ENCODE measurements at regions not wholly inside any gene's neighbourhood (a gene's known extent, or its start where the extent isn't known, plus 50 kb on each side); places are given as distances from the start of the nearest gene placed in this dataset.

GRCh38 chr12:77679686-77680085 is 151.0 kb upstream of the NAV3 start:
- ATAC-seq (no peak), DNase-seq (ENCODE audit: low spot score in 2 of 2) (no peak)
- no peaks in the 10 kb centered on the region for H3K36me3 Mint-ChIP-seq
- no peak overlapping the region for H3K27ac Mint-ChIP-seq
- peaks cover 14 to 22% of the 10 kb centered on the region in 2 donors for H3K9me3 Mint-ChIP-seq

GRCh38 chr12:77678621-77679020 is 152.1 kb upstream of the NAV3 start:
- peaks cover 15 to 22% of the 10 kb centered on the region in 2 donors for H3K9me3 Mint-ChIP-seq
- H3K36me3 Mint-ChIP-seq: no peaks in the 10 kb centered on the region
- no peak for ATAC-seq
- no peak for DNase-seq (ENCODE audit: low spot score in 2 of 2)
- no peak overlapping the region for H3K27ac Mint-ChIP-seq

- no peak for ATAC-seq
- no peak overlapping the region for H3K27ac Mint-ChIP-seq
- no peaks in the 10 kb centered on the region for H3K36me3 Mint-ChIP-seq
- peaks cover 11 to 27% of the 10 kb centered on the region in 2 donors for H3K9me3 Mint-ChIP-seq
- no peak for DNase-seq (ENCODE audit: low spot score in 2 of 2)
Measured at GRCh38 chr12:77667101-77667500, 163.6 kb upstream of the NAV3 start.

- no peak overlapping the region for H3K27ac Mint-ChIP-seq
- DNase-seq (ENCODE audit: low spot score in 2 of 2) (no peak), ATAC-seq (no peak)
- H3K9me3 Mint-ChIP-seq: peaks cover 0 to 5% of the 10 kb centered on the region in 2 donors
- H3K36me3 Mint-ChIP-seq: no peaks in the 10 kb centered on the region
Measured at GRCh38 chr12:77648716-77649115, 182.0 kb upstream of the NAV3 start.

- DNase-seq (ENCODE audit: low spot score in 2 of 2): no peak
Measured at GRCh38 chr12:77645966-77646598, 184.6 kb upstream of the NAV3 start.

GRCh38 chr12:77644915-77645605 is 185.6 kb upstream of the NAV3 start:
- H3K27ac Mint-ChIP-seq: no peak overlapping the region
- H3K9me3 Mint-ChIP-seq: peaks cover 0 to 5% of the 10 kb centered on the region in 2 donors
- DNase-seq (ENCODE audit: low spot score in 2 of 2) (no peak), ATAC-seq (no peak)
- H3K36me3 Mint-ChIP-seq: no peaks in the 10 kb centered on the region

More at GRCh38 chr12:77645966-77646598, 184.6 kb upstream of the NAV3 start:
- H3K9me3 Mint-ChIP-seq: peaks cover 0 to 5% of the 10 kb centered on the region in 2 donors
- no peak overlapping the region for H3K27ac Mint-ChIP-seq
- H3K36me3 Mint-ChIP-seq: no peaks in the 10 kb centered on the region
- no peak for ATAC-seq

- H3K9me3 Mint-ChIP-seq: peaks cover 0 to 5% of the 10 kb centered on the region in 2 donors
- H3K36me3 Mint-ChIP-seq: no peaks in the 10 kb centered on the region
- DNase-seq (ENCODE audit: low spot score in 2 of 2): no peak
- H3K27ac Mint-ChIP-seq: no peak overlapping the region
- ATAC-seq: no peak
Measured at GRCh38 chr12:77642246-77642645, 188.4 kb upstream of the NAV3 start.

GRCh38 chr12:77640356-77640755 is 190.3 kb upstream of the NAV3 start:
- H3K36me3 Mint-ChIP-seq: no peaks in the 10 kb centered on the region
- ATAC-seq (no peak), DNase-seq (ENCODE audit: low spot score in 2 of 2) (no peak)
- H3K27ac Mint-ChIP-seq: no peak overlapping the region
- H3K9me3 Mint-ChIP-seq: peaks cover 0 to 8% of the 10 kb centered on the region in 2 donors

GRCh38 chr12:77630790-77631445 is 199.8 kb upstream of the NAV3 start:
- H3K27ac Mint-ChIP-seq: no peak overlapping the region

GRCh38 chr12:77630344-77630743 is 200.3 kb upstream of the NAV3 start:
- H3K27ac Mint-ChIP-seq: no peak overlapping the region
- ATAC-seq: no peak
- no peak for DNase-seq (ENCODE audit: low spot score in 2 of 2)
- H3K36me3 Mint-ChIP-seq: no peaks in the 10 kb centered on the region
- H3K9me3 Mint-ChIP-seq: peaks cover 10 to 13% of the 10 kb centered on the region in 2 donors

More at GRCh38 chr12:77630790-77631445, 199.8 kb upstream of the NAV3 start:
- Mint-ChIP-seq H3K36me3 (no peaks in the 10 kb centered on the region), H3K9me3 (peaks cover 4 to 13% of the 10 kb centered on the region in 2 donors)
- DNase-seq (ENCODE audit: low spot score in 2 of 2) (no peak), ATAC-seq (no peak)

GRCh38 chr12:77629141-77629540 is 201.6 kb upstream of the NAV3 start:
- no peak for DNase-seq (ENCODE audit: low spot score in 2 of 2)
- ATAC-seq: no peak
- Mint-ChIP-seq H3K36me3 (no peaks in the 10 kb centered on the region), H3K27ac (no peak overlapping the region), H3K9me3 (peaks cover 10 to 16% of the 10 kb centered on the region in 2 donors)

- H3K36me3 Mint-ChIP-seq: no peaks in the 10 kb centered on the region
- H3K9me3 Mint-ChIP-seq: peaks cover 10 to 24% of the 10 kb centered on the region in 2 donors
- DNase-seq (ENCODE audit: low spot score in 2 of 2) (no peak), ATAC-seq (no peak)
- H3K27ac Mint-ChIP-seq: no peak overlapping the region
Measured at GRCh38 chr12:77625441-77625840, 205.3 kb upstream of the NAV3 start.

- Mint-ChIP-seq H3K27ac (no peak overlapping the region), H3K9me3 (peaks cover 15 to 28% of the 10 kb centered on the region in 2 donors), H3K36me3 (no peaks in the 10 kb centered on the region)
- ATAC-seq (no peak), DNase-seq (ENCODE audit: low spot score in 2 of 2) (no peak)
Measured at GRCh38 chr12:77619425-77619824, 211.3 kb upstream of the NAV3 start.

GRCh38 chr12:77617818-77618217 is 212.9 kb upstream of the NAV3 start:
- H3K9me3 Mint-ChIP-seq: peaks cover 21% of the 10 kb centered on the region in 2 donors
- H3K27ac Mint-ChIP-seq: no peak overlapping the region
- no peaks in the 10 kb centered on the region for H3K36me3 Mint-ChIP-seq
- ATAC-seq (no peak), DNase-seq (ENCODE audit: low spot score in 2 of 2) (no peak)

- Mint-ChIP-seq H3K9me3 (peaks cover 23% of the 10 kb centered on the region in 2 donors), H3K27ac (no peak overlapping the region), H3K36me3 (no peaks in the 10 kb centered on the region)
- no peak for ATAC-seq
- no peak for DNase-seq (ENCODE audit: low spot score in 2 of 2)
Measured at GRCh38 chr12:77615332-77615731, 215.4 kb upstream of the NAV3 start.

- Mint-ChIP-seq H3K9me3 (peaks cover 17 to 18% of the 10 kb centered on the region in 2 donors), H3K36me3 (no peaks in the 10 kb centered on the region), H3K27ac (no peak overlapping the region)
- DNase-seq (ENCODE audit: low spot score in 2 of 2): no peak
- no peak for ATAC-seq
Measured at GRCh38 chr12:77613411-77613810, 217.3 kb upstream of the NAV3 start.

- no peak for DNase-seq (ENCODE audit: low spot score in 2 of 2)
- no peak overlapping the region for H3K27ac Mint-ChIP-seq
- H3K36me3 Mint-ChIP-seq: no peaks in the 10 kb centered on the region
- H3K9me3 Mint-ChIP-seq: peaks cover 7 to 8% of the 10 kb centered on the region in 2 donors
- no peak for ATAC-seq
Measured at GRCh38 chr12:77610446-77610845, 220.2 kb upstream of the NAV3 start.
